Gastrocnemius medialis (tissue), 4 donors: ENCODE measurements at regions not wholly inside any gene's neighbourhood (a gene's known extent, or its start where the extent isn't known, plus 50 kb on each side); places are given as distances from the start of the nearest gene placed in this dataset.

Source experiments
- ATAC-seq, 2 donors: fragments of 150-250 bp; one replicate each; pipeline ENCODE4 v1.9.1; 2016
- DNase-seq, 2 donors: peaks; one replicate each; pipeline ENCODE4 v3.0.0-alpha.2; 2019
- H3K27ac ChIP-seq, 4 donors: fragments of 200-600 bp; sonication (generic); 1 replicate in 1 of 4; 2 replicates in 3 of 4; pipeline ENCODE4 v1.5.1; 2016 to 2018; ENCODE audit warnings: mild to moderate bottlenecking in 2 of 4, moderate library complexity in 1 of 4
- H3K27me3 ChIP-seq, 3 donors: fragments of 200-600 bp; sonication (generic) in 2 of 3; 1 replicate in 1 of 3; 2 replicates in 2 of 3; pipeline versions ENCODE4 v1.5.1 to v1.6.0; 2016 to 2019; ENCODE audit warnings: mild to moderate bottlenecking in 1 of 3, moderate library complexity in 1 of 3
- H3K36me3 ChIP-seq, 2 donors: fragments of 200-600 bp; sonication (generic) in 1 of 2; one replicate each; pipeline ENCODE4 v1.5.1; 2017 to 2018
- H3K4me1 ChIP-seq, 2 donors: fragments of 200-600 bp; sonication (generic) in 1 of 2; one replicate each; pipeline ENCODE4 v1.5.1; 2016 to 2017; ENCODE audit warnings: mild to moderate bottlenecking in 2 of 2
- H3K4me3 ChIP-seq, 4 donors: fragments of 200-600 bp; sonication (generic) in 3 of 4; 1 replicate in 1 of 4; 2 replicates in 3 of 4; pipeline ENCODE4 v1.5.1; 2016 to 2019; ENCODE audit warnings: mild to moderate bottlenecking in 2 of 4
- H3K9me3 ChIP-seq, 3 donors: fragments of 200-600 bp; sonication (generic) in 2 of 3; 1 replicate in 1 of 3; 2 replicates in 2 of 3; pipeline ENCODE4 v1.5.1; 2016 to 2019
- CTCF ChIP-seq, 5 experiments: fragments of 450-650 bp in 3 of 5; fragments of 200-600 bp in 2 of 5; sonication (generic) in 2 of 5; IDR thresholded peaks in 4 of 5; conservative IDR thresholded peaks in 1 of 5; 1 replicate in 4 of 5; 2 replicates in 1 of 5; pipeline ENCODE4 v1.5.1; 2016 to 2019; ENCODE audit warnings: antibody characterized with exemption in 5 of 5, mild to moderate bottlenecking in 3 of 5, moderate library complexity in 3 of 5
- POLR2A ChIP-seq, 2 donors: fragments of 450-650 bp; IDR thresholded peaks; one replicate each; pipeline ENCODE4 v1.6.1; 2017; ENCODE audit warnings: antibody characterized with exemption in 2 of 2, mild to moderate bottlenecking in 2 of 2, moderate library complexity in 2 of 2
- in situ Hi-C, 4 donors: fragments of 200-750 bp; cut with MboI; loops; one replicate each; pipeline versions ENCODE4 v1.15.0 to v1.8.0; 2017; ENCODE audit warnings: low sequenced_read_pairs in 4 of 4
- intact Hi-C: fragments of 100-400 bp; cut with DNase I; formaldehyde crosslinking; loops from one replicate; pipeline ENCODE4 v1.15.1; 2023; ENCODE audit warnings: low total_unique reads

- no peak for TF ChIP-seq POLR2A (IDR thresholded peaks at IDR 0.05)
- TF ChIP-seq CTCF (IDR thresholded peaks at IDR 0.05 in 4 of 5, conservative IDR thresholded peaks at IDR 0.05 in 1 of 5): no peak
- intact Hi-C loops (no loop called here), in situ Hi-C loops (no loop called here)
- Histone ChIP-seq H3K4me3 (no peak overlapping the region), H3K36me3 (no peaks in the 10 kb centered on the region), H3K4me1 (no peaks in the 10 kb centered on the region), H3K27ac (no peak overlapping the region), H3K9me3 (no peaks in the 10 kb centered on the region), H3K27me3 (no peaks in the 10 kb centered on the region)
- DNase-seq: no peak
- no peak for ATAC-seq
Observed at GRCh38 chr13:76387566-76387965, 498.6 kb downstream of the KCTD12 start.

GRCh38 chr13:76386321-76386720, 499.9 kb downstream of the KCTD12 start:
- H3K36me3 ChIP-seq: no peaks in the 10 kb centered on the region
- no peak overlapping the region for H3K27ac ChIP-seq
- no peaks in the 10 kb centered on the region for H3K27me3 ChIP-seq
- intact Hi-C loops: no loop called here
- no peaks in the 10 kb centered on the region for H3K9me3 ChIP-seq
- no peak overlapping the region for H3K4me3 ChIP-seq
- ATAC-seq (no peak), DNase-seq (no peak)
- in situ Hi-C loops: no loop called here
- TF ChIP-seq CTCF (IDR thresholded peaks at IDR 0.05 in 4 of 5, conservative IDR thresholded peaks at IDR 0.05 in 1 of 5) (no peak), POLR2A (IDR thresholded peaks at IDR 0.05) (no peak)
- no peaks in the 10 kb centered on the region for H3K4me1 ChIP-seq

GRCh38 chr13:76385586-76385985, 500.6 kb downstream of the KCTD12 start:
- no peaks in the 10 kb centered on the region for H3K27me3 ChIP-seq
- no peaks in the 10 kb centered on the region for H3K9me3 ChIP-seq
- no peak overlapping the region for H3K4me3 ChIP-seq
- no peak for ATAC-seq
- no peak for TF ChIP-seq POLR2A (IDR thresholded peaks at IDR 0.05)
- no peak for TF ChIP-seq CTCF (IDR thresholded peaks at IDR 0.05 in 4 of 5, conservative IDR thresholded peaks at IDR 0.05 in 1 of 5)
- intact Hi-C loops: no loop called here
- H3K36me3 ChIP-seq: no peaks in the 10 kb centered on the region
- in situ Hi-C loops: no loop called here
- no peak for DNase-seq
- H3K4me1 ChIP-seq: no peaks in the 10 kb centered on the region
- H3K27ac ChIP-seq: no peak overlapping the region

- DNase-seq (peak in 1 of 2 donors; percentile 13), ATAC-seq (peak; percentile 60 to 73)
- intact Hi-C loops (no loop called here), in situ Hi-C loops (no loop called here)
- TF ChIP-seq CTCF (IDR thresholded peaks at IDR 0.05 in 4 of 5, conservative IDR thresholded peaks at IDR 0.05 in 1 of 5) (no peak), POLR2A (IDR thresholded peaks at IDR 0.05) (no peak)
- Histone ChIP-seq H3K9me3 (no peaks in the 10 kb centered on the region), H3K27ac (peak overlapping the region in 3 of 4 donors; percentile 29 to 38 (median 31)), H3K4me1 (no peaks in the 10 kb centered on the region), H3K36me3 (no peaks in the 10 kb centered on the region), H3K27me3 (no peaks in the 10 kb centered on the region), H3K4me3 (no peak overlapping the region)
Observed at GRCh38 chr13:76383676-76384461, 502.3 kb downstream of the KCTD12 start.
